ENCODE measurements at regions not wholly inside any gene's neighbourhood (a gene's known extent, or its start where the extent isn't known, plus 50 kb on each side); places are given as distances from the start of the nearest gene placed in this dataset.

DNA sequence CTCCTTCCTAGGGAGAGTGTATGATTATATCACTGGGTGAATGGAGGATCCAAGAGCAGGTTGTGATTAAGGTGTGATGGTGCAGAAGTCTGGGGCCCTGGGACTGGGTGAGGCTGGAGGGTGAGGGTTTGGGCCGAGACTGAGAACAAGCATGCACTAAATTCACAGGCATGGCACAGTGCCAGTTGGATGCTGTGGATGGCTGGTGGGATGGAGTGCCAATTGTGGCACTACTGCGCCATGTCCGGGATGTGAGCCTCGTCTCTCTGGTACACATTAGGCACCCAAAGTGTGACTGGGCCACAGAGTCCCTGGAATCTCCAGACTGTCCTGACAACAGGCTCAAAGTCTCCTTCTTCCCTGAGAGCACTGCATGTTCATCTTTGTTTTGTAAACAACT lies 208.1 kb downstream of the EMX2 start:
- TF ChIP-seq, protein P1, sequence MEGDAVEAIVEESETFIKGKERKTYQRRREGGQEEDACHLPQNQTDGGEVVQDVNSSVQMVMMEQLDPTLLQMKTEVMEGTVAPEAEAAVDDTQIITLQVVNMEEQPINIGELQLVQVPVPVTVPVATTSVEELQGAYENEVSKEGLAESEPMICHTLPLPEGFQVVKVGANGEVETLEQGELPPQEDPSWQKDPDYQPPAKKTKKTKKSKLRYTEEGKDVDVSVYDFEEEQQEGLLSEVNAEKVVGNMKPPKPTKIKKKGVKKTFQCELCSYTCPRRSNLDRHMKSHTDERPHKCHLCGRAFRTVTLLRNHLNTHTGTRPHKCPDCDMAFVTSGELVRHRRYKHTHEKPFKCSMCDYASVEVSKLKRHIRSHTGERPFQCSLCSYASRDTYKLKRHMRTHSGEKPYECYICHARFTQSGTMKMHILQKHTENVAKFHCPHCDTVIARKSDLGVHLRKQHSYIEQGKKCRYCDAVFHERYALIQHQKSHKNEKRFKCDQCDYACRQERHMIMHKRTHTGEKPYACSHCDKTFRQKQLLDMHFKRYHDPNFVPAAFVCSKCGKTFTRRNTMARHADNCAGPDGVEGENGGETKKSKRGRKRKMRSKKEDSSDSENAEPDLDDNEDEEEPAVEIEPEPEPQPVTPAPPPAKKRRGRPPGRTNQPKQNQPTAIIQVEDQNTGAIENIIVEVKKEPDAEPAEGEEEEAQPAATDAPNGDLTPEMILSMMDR (conservative IDR thresholded peaks at IDR 0.05; ENCODE audit: low read depth), result no peak

DNA sequence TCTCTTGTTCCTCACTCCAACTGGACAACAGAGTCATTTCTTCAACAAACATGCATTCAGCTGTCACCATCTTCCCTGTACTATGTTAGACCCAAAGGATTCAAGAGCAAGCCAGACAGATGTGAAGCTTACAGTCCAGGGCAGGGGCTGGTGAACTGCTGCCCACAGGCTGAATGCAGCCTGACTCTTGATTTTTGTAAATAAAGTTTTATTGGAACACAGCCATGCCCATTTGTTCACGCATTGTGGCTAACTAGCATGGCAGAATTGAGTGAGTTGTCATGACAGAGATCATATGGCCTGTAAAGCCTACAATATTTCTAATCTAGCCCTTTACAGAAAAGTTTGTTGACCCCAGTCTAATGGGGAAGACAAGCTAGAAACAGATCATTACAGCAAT lies 208.7 kb downstream of the EMX2 start:
- H3K27ac ChIP-seq, result no peak overlapping the region
- ChIA-PET POLR2A (ENCODE audit: low non-redundant PET) (no interaction called here), CTCF (no interaction called here)
- DNase-seq (ENCODE audit: low spot score), result no peak
- TF ChIP-seq, protein P1 (conservative IDR thresholded peaks at IDR 0.05; ENCODE audit: low read depth), result no peak

More for the DNA sequence above, 208.1 kb downstream of the EMX2 start:
- no peak for DNase-seq (ENCODE audit: low spot score)
- no peak overlapping the region for H3K27ac ChIP-seq
- CTCF ChIA-PET, result no interaction called here
- POLR2A ChIA-PET (ENCODE audit: low non-redundant PET), result no interaction called here

DNA sequence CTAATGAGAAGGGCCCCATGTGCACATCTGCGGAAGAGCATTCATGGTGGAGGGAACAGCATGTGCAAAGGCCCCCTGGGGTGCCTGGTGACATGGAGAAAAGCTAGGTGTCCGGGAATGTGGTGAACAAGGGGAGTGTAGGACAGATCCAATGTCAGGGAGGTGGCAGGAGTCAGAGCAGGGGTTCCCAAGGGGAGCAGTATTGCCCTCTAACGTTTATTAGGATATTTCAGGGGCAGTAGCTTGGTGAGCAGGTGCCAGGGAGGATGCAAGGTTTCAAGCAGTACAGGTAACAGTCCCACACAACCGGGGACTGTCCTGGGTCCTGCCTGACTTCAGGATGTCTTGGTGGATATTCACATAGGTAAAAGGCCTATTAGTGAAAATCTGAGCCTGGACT lies 209.6 kb downstream of the EMX2 start:
- DNase-seq (ENCODE audit: low spot score), result no peak
- ChIA-PET CTCF (no interaction called here), POLR2A (ENCODE audit: low non-redundant PET) (interaction anchor here (0.6 kb wide), 1 partner anchor 153 kb away, joined by 4 read pairs; no protein-coding TSS in a partner anchor)
- TF ChIP-seq, protein P1 (conservative IDR thresholded peaks at IDR 0.05; ENCODE audit: low read depth), result no peak
- H3K27ac ChIP-seq, result no peak overlapping the region

DNA sequence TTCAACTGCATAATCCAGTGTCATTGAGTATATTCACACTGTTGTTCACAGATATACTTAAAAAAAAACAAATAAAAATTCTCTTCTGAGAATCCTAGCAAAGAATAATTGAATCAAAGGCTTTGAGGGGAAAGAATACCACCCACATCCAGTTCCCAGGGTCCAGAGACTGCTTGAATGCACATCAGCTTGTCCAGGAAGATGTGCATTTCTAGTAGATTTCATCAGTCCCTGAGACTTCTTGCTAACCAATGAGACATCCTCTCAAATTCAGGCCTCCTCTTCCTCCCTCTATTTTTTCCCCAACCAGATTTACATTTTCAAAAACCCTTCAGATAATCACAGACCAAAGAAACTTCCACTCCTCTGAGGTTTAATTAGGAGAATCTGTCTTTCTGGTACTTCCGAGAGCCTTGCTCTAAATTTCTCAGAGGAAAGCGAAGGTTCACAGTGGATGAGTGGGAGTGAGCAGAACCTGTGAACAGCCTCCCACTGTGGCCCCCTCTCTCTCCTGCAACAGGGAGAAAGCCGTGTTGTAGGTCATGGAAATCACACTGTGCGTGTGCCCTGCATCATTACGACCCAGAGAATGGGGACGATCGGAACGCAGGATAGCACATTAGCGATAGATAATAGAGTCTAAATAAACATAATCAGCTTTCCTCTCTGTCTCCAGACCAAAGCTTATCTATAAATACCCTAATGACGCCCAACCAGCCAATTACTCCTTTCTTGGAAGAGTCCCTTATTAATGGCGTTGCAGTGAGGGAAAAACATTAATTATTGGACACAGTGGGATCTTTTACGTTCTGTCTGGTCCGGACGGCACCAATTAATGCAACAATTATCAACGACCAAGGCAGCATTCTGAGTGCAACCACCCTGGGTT lies 212.5 kb downstream of the EMX2 start:
- TF ChIP-seq, protein P1 (conservative IDR thresholded peaks at IDR 0.05; ENCODE audit: low read depth), result no peak
- ChIA-PET POLR2A (ENCODE audit: low non-redundant PET) (no interaction called here), CTCF (no interaction called here)
- DNase-seq (ENCODE audit: low spot score), result no peak
- no peak overlapping the region for H3K27ac ChIP-seq

DNA sequence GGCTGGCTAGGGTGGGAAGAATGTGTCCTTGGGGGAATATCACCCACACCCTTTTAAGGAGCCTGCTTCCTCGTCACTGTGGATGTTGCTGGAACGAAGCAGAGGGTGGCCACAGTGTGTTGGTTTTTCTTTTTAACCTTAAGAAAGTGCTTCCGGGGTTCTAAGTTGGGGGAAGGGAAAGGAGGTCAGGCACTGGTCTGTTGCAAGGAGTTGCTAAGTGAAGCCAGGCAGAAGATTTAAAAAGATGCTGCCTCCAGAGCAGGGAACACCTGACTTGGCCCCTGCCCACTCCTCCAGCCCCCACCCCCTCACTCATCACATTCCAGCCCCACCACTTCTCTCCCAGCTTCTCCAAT lies 213.1 kb downstream of the EMX2 start:
- CTCF ChIA-PET, result interaction anchor here (0.6 kb wide), 1 partner anchor 929 kb away, joined by 3 read pairs; no protein-coding TSS in a partner anchor
- no peak overlapping the region for H3K27ac ChIP-seq
- POLR2A ChIA-PET (ENCODE audit: low non-redundant PET), result no interaction called here
- no peak for DNase-seq (ENCODE audit: low spot score)
- TF ChIP-seq, protein P1 (conservative IDR thresholded peaks at IDR 0.05; ENCODE audit: low read depth), result no peak

DNA sequence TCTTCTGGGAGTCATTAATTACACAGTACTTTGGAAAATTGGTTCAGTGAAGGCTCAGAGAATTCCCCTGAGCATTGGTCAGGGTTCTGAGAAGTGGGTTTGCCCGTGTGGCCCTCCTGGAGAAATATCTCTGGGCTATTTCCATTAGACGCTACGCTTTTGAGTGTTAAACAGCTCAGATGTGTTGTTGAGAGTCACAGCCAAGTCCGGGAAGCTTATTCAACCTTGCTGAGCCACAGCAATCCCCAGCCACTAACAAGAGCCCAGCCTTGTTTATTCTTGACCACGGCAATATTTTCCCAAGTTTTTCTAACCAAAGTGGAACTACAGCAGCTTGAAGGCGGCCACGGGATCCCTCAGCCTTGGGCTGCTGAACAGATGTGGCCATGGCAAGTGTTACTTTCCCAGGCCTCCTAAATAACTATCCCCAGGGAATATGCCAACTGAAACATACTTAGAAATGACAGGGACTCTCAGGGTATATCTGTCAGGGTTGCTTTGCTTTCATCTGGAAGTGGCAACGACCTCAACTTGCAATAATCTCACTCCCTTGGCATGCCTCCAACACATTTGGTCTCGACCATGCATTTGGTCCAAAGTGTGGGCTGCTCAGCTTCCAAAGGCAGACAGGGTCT lies 214.7 kb downstream of the EMX2 start:
- TF ChIP-seq, protein P1 (conservative IDR thresholded peaks at IDR 0.05; ENCODE audit: low read depth), result no peak
- CTCF ChIA-PET, result interaction anchor here (0.6 to 0.9 kb wide), 4 partner anchors 21 to 344 kb away, joined by 3 to 5 read pairs (median 4); no protein-coding TSS in a partner anchor

More for the DNA sequence above, 214.7 kb downstream of the EMX2 start:
- POLR2A ChIA-PET (ENCODE audit: low non-redundant PET), result no interaction called here
- no peak overlapping the region for H3K27ac ChIP-seq
- no peak for DNase-seq (ENCODE audit: low spot score)

Data from RWPE1 (cell line).